Thyroid gland (tissue), 4 donors: ENCODE measurements at regions not wholly inside any gene's neighbourhood (a gene's known extent, or its start where the extent isn't known, plus 50 kb on each side); places are given as distances from the start of the nearest gene placed in this dataset.

ENCODE experiments used
- DNase-seq, 2 donors: peaks; one replicate each; pipeline ENCODE4 v3.0.0-alpha.2; 2019
- H3K27ac ChIP-seq, 3 donors: fragments of 200-600 bp; sonication (generic); 1 replicate in 2 of 3; 2 replicates in 1 of 3; pipeline ENCODE4 v1.5.1; 2016 to 2019; ENCODE audit warnings: mild to moderate bottlenecking in 1 of 3, moderate library complexity in 1 of 3
- H3K27me3 ChIP-seq: fragments of 200-600 bp; sonication (generic); one replicate; pipeline ENCODE4 v1.5.1; 2019
- H3K36me3 ChIP-seq, 2 donors: fragments of 200-600 bp; sonication (generic); one replicate each; pipeline ENCODE4 v1.5.1; 2016 to 2019
- H3K4me1 ChIP-seq, 2 donors: fragments of 200-600 bp; sonication (generic); one replicate each; pipeline ENCODE4 v1.5.1; 2017 to 2019
- H3K4me3 ChIP-seq, 3 donors: fragments of 200-600 bp; sonication (generic); replicated peaks in 1 of 3; 1 replicate in 2 of 3; 2 replicates in 1 of 3; pipeline ENCODE4 v1.5.1; 2016; ENCODE audit warnings: mild to moderate bottlenecking in 1 of 3
- H3K9me3 ChIP-seq: fragments of 200-600 bp; sonication (generic); one replicate; pipeline ENCODE4 v1.5.1; 2017
- CTCF ChIP-seq, 6 experiments: fragments of 200-600 bp in 3 of 6; fragments of 450-650 bp in 3 of 6; sonication (generic) in 3 of 6; IDR thresholded peaks; one replicate each; pipeline ENCODE4 v1.5.1; 2016 to 2019; ENCODE audit warnings: antibody characterized with exemption in 6 of 6, mild to moderate bottlenecking in 2 of 6, inconsistent platforms in 1 of 6, moderate library complexity in 1 of 6
- POLR2A ChIP-seq, 2 donors: fragments of 450-650 bp; IDR thresholded peaks; one replicate each; pipeline ENCODE4 v1.6.1; 2017; ENCODE audit warnings: antibody characterized with exemption in 2 of 2, mild to moderate bottlenecking in 2 of 2, moderate library complexity in 1 of 2
- WGBS, 2 donors: methylation state at CpG; one replicate each; pipeline ENCODE4 v1.1.5; 2017; 5-methylcytosine and 5-hydroxymethylcytosine counted together
- intact Hi-C: fragments of 100-400 bp; cut with DNase I; formaldehyde crosslinking; loops from one replicate; pipeline ENCODE4 v1.15.1; 2023

- Histone ChIP-seq H3K9me3 (no peaks in the 10 kb centered on the region), H3K4me1 (peaks cover 20 to 24% of the 10 kb centered on the region in 2 donors), H3K4me3 (no peak overlapping the region), H3K36me3 (no peaks in the 10 kb centered on the region), H3K27me3 (no peaks in the 10 kb centered on the region), H3K27ac (no peak overlapping the region)
- no peak for TF ChIP-seq CTCF (IDR thresholded peaks at IDR 0.05)
- TF ChIP-seq POLR2A (IDR thresholded peaks at IDR 0.05): no peak
- intact Hi-C loops: loop anchor here (5.0 kb wide), 1 partner anchor 889 kb away; no protein-coding TSS in a partner anchor
- WGBS, 2 donors: 42 to 45% methylated on average over 6 of the region's 6 CpGs
- DNase-seq: no peak
These were observed 80.7 kb downstream of the C7orf25 start for GRCh38 chr7:42831006-42831717.

- no peak for DNase-seq
- intact Hi-C loops: no loop called here
- Histone ChIP-seq H3K4me1 (no peaks in the 10 kb centered on the region), H3K9me3 (no peaks in the 10 kb centered on the region), H3K27me3 (no peaks in the 10 kb centered on the region), H3K27ac (no peak overlapping the region), H3K36me3 (no peaks in the 10 kb centered on the region), H3K4me3 (no peak overlapping the region)
- 93 to 95% methylated on average over 1 of the region's 1 CpG for WGBS, 2 donors
- no peak for TF ChIP-seq CTCF (IDR thresholded peaks at IDR 0.05)
- no peak for TF ChIP-seq POLR2A (IDR thresholded peaks at IDR 0.05)
These were observed 99.1 kb downstream of the C7orf25 start for GRCh38 chr7:42812779-42813178.

GRCh38 chr7:42805601-42806000 lies 106.3 kb downstream of the C7orf25 start:
- TF ChIP-seq CTCF (IDR thresholded peaks at IDR 0.05): no peak
- no peak for TF ChIP-seq POLR2A (IDR thresholded peaks at IDR 0.05)
- DNase-seq: no peak
- no peaks in the 10 kb centered on the region for H3K9me3 ChIP-seq
- H3K27me3 ChIP-seq: no peaks in the 10 kb centered on the region
- intact Hi-C loops: no loop called here
- H3K4me3 ChIP-seq: no peak overlapping the region
- H3K27ac ChIP-seq: no peak overlapping the region
- 86 to 96% methylated on average over 2 of the region's 2 CpGs for WGBS, 2 donors
- H3K36me3 ChIP-seq: no peaks in the 10 kb centered on the region
- H3K4me1 ChIP-seq: no peaks in the 10 kb centered on the region

- Histone ChIP-seq H3K27ac (no peak overlapping the region), H3K4me3 (no peak overlapping the region), H3K27me3 (no peaks in the 10 kb centered on the region), H3K36me3 (no peaks in the 10 kb centered on the region), H3K4me1 (no peaks in the 10 kb centered on the region), H3K9me3 (no peaks in the 10 kb centered on the region)
- DNase-seq: no peak
- TF ChIP-seq POLR2A (IDR thresholded peaks at IDR 0.05) (no peak), CTCF (IDR thresholded peaks at IDR 0.05) (no peak)
- intact Hi-C loops: no loop called here
- WGBS, 2 donors: 96 to 97% methylated on average over 19 of the region's 19 CpGs
These were observed 117.2 kb downstream of the C7orf25 start for GRCh38 chr7:42794673-42795072.

GRCh38 chr7:42792841-42793240 lies 119.0 kb downstream of the C7orf25 start:
- intact Hi-C loops: no loop called here
- DNase-seq: no peak
- TF ChIP-seq CTCF (IDR thresholded peaks at IDR 0.05) (no peak), POLR2A (IDR thresholded peaks at IDR 0.05) (no peak)
- Histone ChIP-seq H3K27me3 (no peaks in the 10 kb centered on the region), H3K4me3 (no peak overlapping the region), H3K27ac (no peak overlapping the region), H3K4me1 (no peaks in the 10 kb centered on the region), H3K36me3 (no peaks in the 10 kb centered on the region), H3K9me3 (no peaks in the 10 kb centered on the region)
- WGBS, 2 donors: 80 to 82% methylated on average over 3 of the region's 3 CpGs
